C4-2B (cell line): ENCODE measurements at regions not wholly inside any gene's neighbourhood (a gene's known extent, or its start where the extent isn't known, plus 50 kb on each side); places are given as distances from the start of the nearest gene placed in this dataset.
"Not testable (repeated sequence)": the region's sequence is repeated elsewhere in the genome, so short reads cannot be mapped to it uniquely, and the experiment has no call there.

ENCODE experiments used
- H3K27ac ChIP-seq: fragments of 450-650 bp; 2 replicates; pipeline ENCODE4 v1.5.1; 2017
- CTCF ChIP-seq: fragments of 450-650 bp; conservative IDR thresholded peaks from 2 replicates; pipeline ENCODE4 v1.5.1; 2017; ENCODE audit warnings: mild to moderate bottlenecking
- ZFX ChIP-seq: fragments of 450-650 bp; IDR thresholded peaks from 2 replicates; pipeline ENCODE4 v1.6.1; 2017

DNA sequence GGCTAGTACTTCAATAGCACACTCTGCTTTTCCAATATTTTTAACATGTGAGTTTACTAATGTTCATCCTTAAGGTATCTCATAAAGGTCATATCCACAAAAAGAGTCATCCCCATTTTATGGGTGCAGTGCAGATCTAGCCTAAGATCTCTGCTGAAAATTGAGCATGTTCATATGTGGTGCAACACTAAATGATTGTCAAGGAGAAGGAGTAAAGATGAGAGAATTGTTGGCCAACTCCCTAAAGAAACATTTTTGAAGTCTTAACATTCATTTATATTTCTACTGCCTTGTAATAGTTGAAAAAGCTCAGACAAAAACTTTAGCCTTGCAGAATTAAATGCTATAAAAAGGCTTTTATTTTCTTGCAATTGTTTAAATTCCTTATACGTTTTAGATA is 1159.6 kb downstream of the TBL1XR1 start:
- TF ChIP-seq ZFX (no peak), CTCF (no peak)

DNA sequence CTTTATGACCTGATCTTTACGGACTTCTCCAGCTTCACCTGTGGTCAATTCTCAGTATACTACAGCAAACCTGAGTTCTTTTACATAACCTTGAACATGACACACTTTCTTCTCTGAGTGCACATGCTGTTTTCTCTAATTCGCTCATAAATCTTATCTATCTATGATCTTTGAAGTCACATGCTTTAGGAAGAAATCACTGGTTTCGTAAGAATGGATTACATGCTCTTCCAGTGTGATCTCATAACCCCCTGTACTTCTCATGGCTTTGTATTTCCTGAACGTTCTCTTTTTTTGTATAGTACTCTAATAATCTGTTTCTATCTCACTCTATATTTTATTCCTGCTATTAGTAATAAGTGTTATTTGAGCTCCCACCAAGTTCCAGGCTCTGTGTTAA is 1165.2 kb downstream of the TBL1XR1 start:
- TF ChIP-seq CTCF (no peak), ZFX (no peak)

More for the DNA sequence above, 1159.6 kb downstream of the TBL1XR1 start:
- no peak overlapping the region for H3K27ac ChIP-seq

DNA sequence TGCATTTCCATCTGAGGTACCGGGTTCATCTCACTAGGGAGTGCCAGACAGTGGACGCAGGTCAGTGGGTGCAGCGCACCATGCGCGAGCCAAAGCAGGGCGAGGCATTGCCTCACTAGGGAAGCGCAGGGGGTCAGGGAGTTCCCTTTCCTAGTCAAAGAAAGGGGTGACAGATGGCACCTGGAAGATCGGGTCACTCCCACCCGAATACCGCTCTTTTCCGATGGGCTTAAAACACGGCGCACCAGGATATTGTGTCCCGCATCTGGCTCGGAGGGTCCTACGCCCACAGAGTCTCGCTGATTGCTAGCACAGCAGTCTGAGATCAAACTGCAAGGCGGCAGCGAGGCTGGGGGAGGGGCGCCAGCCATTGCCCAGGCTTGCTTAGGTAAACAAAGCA is 1157.1 kb downstream of the NAALADL2 start:
- not testable (repeated sequence) for H3K27ac ChIP-seq

More for the DNA sequence above, 1165.2 kb downstream of the TBL1XR1 start:
- H3K27ac ChIP-seq, result no peak overlapping the region

- H3K27ac ChIP-seq, result not testable (repeated sequence)
Observed at GRCh38 chr3:176015228-176015627, 1156.1 kb downstream of the NAALADL2 start.

- TF ChIP-seq CTCF, result no peak
- TF ChIP-seq ZFX, result no peak
- no peak overlapping the region for H3K27ac ChIP-seq
Observed at GRCh38 chr3:176009256-176009655, 1150.1 kb downstream of the NAALADL2 start.

- no peak overlapping the region for H3K27ac ChIP-seq
- no peak for TF ChIP-seq ZFX
- TF ChIP-seq CTCF, result no peak
Observed at GRCh38 chr3:176005564-176005963, 1146.4 kb downstream of the NAALADL2 start.

DNA sequence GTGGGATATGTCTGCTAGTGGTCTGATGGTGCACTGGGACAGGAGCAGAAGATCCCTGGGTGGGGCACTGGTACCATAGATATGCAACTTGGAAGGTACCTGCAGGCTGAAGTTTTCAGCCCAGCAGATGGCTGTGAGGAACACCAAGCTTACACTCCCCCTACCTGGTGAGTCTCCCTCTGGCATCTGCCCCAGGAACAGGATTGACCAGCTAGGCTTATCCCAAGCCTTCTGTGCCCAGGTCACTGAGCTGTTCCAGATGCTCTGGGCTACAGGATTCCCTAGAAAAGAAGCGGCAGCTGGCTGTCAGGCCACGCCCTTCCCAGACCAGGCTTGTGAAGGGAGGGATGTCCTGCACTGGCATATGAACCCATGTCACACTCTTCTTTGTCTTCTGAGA is 1130.0 kb downstream of the NAALADL2 start:
- peak overlapping the region; percentile 19 for H3K27ac ChIP-seq
- TF ChIP-seq ZFX (no peak), CTCF (no peak)

DNA sequence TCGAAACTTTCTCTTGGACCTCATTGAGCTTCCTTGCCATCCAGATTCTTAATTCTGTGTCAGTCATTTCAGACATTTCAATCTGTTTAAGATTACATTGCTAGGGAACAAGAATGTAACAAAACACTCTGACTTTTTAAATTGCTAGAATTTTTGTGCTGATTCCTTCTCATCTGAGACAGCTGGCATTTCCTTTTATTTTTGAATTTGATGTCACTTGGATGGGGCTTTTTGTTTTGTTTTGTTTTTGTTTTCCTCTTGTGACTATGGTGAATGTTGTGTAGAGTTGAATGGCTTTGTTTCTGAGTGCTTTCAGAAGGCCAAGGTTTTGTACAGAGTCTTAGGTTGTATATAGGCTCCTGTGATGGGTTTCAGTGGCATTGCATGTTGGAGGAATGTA is 1129.3 kb downstream of the NAALADL2 start:
- H3K27ac ChIP-seq, result no peak overlapping the region
- TF ChIP-seq ZFX (no peak), CTCF (no peak)

DNA sequence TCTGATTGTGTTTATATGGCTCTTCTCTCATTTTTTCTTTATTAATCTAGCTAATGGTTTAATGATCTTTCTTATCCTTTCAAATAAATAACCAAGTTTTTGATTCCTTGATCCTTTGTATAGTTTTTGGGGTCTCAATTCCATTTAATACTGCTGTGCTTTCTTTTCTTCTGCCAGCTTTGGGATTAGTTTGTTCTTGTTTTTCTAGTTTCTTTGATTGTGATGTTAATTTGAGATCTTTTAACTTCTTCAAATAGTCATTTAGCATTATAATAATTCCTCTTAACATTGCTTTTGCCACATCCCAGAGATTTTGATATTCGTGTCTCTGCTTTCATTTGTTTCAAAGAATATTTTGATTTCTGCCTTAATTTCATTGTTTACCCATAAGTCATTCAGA is 1126.6 kb downstream of the NAALADL2 start:
- TF ChIP-seq CTCF (no peak), ZFX (no peak)
- no peak overlapping the region for H3K27ac ChIP-seq
